BLaER1 treated with 17β-estradiol and CSF1 and Interleukin-3, amounts not matched to agents 10 nM and 100 nM (cell line): ENCODE measurements at regions not wholly inside any gene's neighbourhood (a gene's known extent, or its start where the extent isn't known, plus 50 kb on each side); places are given as distances from the start of the nearest gene placed in this dataset.
"Not testable (repeated sequence)": the region's sequence is repeated elsewhere in the genome, so short reads cannot be mapped to it uniquely, and the experiment has no call there.

Experiments
- H3K27ac ChIP-seq, 11 experiments: shearing (Covaris generic); formaldehyde crosslinking; 2 replicates each; pipeline ENCODE4 v1.8.1; 2022
- H3K27me3 ChIP-seq, 11 experiments: shearing (Covaris generic); formaldehyde crosslinking; 2 replicates each; pipeline ENCODE4 v1.8.1; 2022
- H3K36me3 ChIP-seq, 11 experiments: shearing (Covaris generic); formaldehyde crosslinking; 2 replicates each; pipeline ENCODE4 v1.8.1; 2022
- H3K4me1 ChIP-seq, 10 experiments: shearing (Covaris generic); formaldehyde crosslinking; 2 replicates each; pipeline ENCODE4 v1.8.1; 2022
- H3K4me2 ChIP-seq, 11 experiments: shearing (Covaris generic); formaldehyde crosslinking; 2 replicates each; pipeline ENCODE4 v1.8.1; 2022
- H3K4me3 ChIP-seq, 10 experiments: shearing (Covaris generic); formaldehyde crosslinking; 2 replicates each; pipeline ENCODE4 v1.8.1; 2022
- H3K9ac ChIP-seq, 11 experiments: shearing (Covaris generic); formaldehyde crosslinking; 2 replicates each; pipeline ENCODE4 v1.8.1; 2022
- H3K9me3 ChIP-seq, 11 experiments: shearing (Covaris generic); formaldehyde crosslinking; replicated peaks in 1 of 11; 2 replicates each; pipeline ENCODE4 v1.8.1; 2022
- H4K20me1 ChIP-seq, 11 experiments: shearing (Covaris generic); formaldehyde crosslinking; 2 replicates each; pipeline ENCODE4 v1.8.1; 2022
- Cebpa-rat ChIP-seq, 11 experiments: shearing (Covaris generic); IDR thresholded peaks; 2 replicates each; pipeline ENCODE4 v1.8.1; 2022

DNA sequence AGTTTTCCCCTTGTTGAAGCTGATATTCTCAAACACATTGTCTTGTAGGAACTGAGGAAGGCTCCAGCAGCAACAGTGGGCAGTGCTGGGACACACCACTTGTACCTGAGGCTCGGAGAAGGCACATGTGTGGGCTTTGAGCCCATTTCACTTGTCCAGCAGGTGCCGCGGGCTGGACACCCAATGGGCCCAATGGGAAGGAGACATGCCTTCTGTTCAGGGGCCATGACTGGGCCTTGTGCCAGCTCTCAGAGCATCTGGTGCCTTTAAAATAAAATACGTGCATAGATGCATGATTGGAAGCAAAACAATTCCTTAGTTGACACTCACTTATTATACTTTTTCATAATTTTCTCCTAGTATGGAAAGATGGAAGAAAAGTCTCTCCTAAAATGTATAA, 334.2 kb downstream of the KLF13 start:
- Histone ChIP-seq H3K27ac (no peak overlapping the region), H3K4me3 (no peak overlapping the region), H3K36me3 (no peaks in the 10 kb centered on the region), H3K9me3 (no peaks in the 10 kb centered on the region), H3K4me1 (peaks cover 0 to 12% (median 6%) of the 10 kb centered on the region in 10 experiments; a peak in 11 of 20 replicates), H3K9ac (no peak overlapping the region), H3K27me3 (no peaks in the 10 kb centered on the region), H3K4me2 (no peak overlapping the region), H4K20me1 (no peaks in the 10 kb centered on the region)
- TF ChIP-seq Cebpa-rat (IDR thresholded peaks at IDR 0.05): no peak

- not testable (repeated sequence) for H3K36me3 ChIP-seq, H3K4me2 ChIP-seq, H3K9ac ChIP-seq, H4K20me1 ChIP-seq, H3K9me3 ChIP-seq, H3K4me1 ChIP-seq, H3K27ac ChIP-seq, H3K27me3 ChIP-seq, H3K4me3 ChIP-seq
Measured at GRCh38 chr15:31665732-31666131, 339.1 kb downstream of the KLF13 start.

- H3K9me3 ChIP-seq, H3K4me1 ChIP-seq, H3K36me3 ChIP-seq, H3K4me3 ChIP-seq, H3K4me2 ChIP-seq, H3K9ac ChIP-seq, H3K27ac ChIP-seq, H4K20me1 ChIP-seq, H3K27me3 ChIP-seq: not testable (repeated sequence)
Measured at GRCh38 chr15:31669158-31669908, 342.7 kb downstream of the KLF13 start.

DNA sequence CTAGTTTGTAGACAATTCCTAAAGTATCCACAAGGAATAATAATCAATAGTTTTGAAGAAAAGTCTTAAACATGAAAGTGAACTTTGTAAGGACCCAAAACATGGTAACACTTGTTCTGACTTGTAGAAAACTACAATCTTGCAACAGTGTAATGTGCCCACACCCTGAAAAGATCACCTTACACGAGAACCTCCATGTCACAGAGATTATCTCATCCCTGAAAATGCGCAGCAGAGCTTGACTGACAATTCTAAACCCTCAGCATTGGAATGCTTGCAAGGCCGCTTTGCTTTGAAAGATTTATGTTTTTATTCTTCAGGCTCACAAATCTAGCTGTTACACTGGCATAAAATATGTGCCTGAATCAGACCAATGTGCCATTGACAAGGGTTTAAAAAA, 346.6 kb downstream of the KLF13 start:
- H3K36me3 ChIP-seq, H3K9ac ChIP-seq, H3K4me2 ChIP-seq, H4K20me1 ChIP-seq, H3K9me3 ChIP-seq, H3K4me3 ChIP-seq, H3K27me3 ChIP-seq, H3K27ac ChIP-seq, H3K4me1 ChIP-seq: not testable (repeated sequence)

DNA sequence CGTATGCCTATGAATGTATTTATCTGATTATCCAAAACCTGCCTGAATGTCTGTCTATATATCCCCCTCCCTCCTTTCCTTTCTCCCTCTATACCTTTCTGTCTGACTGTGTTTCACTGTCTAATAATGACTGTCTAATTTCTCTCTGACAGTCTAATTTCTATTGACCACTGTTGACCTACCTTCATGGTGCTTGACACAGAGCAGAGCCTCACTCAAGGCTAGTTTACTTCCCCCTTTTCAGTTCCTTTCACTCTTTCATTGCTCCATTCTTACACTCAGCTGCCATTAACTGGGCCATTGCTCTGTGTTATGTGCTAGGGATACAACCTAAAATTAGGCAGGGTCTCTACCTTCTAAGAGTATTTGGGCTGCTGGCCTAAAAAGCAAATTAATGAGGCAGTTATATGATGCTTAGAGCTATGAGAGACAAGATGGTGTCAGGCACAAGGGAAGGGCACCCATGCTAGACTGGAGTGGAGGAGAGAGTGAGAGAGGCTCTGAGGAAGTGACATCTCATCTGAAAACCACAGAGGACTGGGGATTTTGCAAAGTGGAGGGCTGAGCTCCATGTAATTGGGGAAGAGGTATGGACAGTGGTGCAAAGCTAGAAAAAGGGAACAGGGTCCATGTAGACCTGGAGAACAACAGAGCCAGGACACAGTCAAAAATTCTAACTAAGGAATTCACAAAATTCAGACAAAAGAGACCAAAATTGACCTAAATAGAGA, 348.6 kb upstream of the CHRNA7 start:
- not testable (repeated sequence) for H3K36me3 ChIP-seq, H3K27me3 ChIP-seq, H3K27ac ChIP-seq, H3K4me3 ChIP-seq, H3K9ac ChIP-seq, H4K20me1 ChIP-seq
- H3K4me1 ChIP-seq: peaks cover 14 to 20% (median 16%) of the 10 kb centered on the region in 10 experiments; a peak in 18 of 20 replicates
- peaks cover 12 to 29% (median 14%) of the 10 kb centered on the region in 11 experiments; a peak in 21 of 22 replicates for H3K9me3 ChIP-seq
- peak overlapping the region in 4 of 11 experiments; percentile 16 to 22 (median 18); a peak in 2 of 22 replicates for H3K4me2 ChIP-seq

- peaks cover 13 to 28% (median 23%) of the 10 kb centered on the region in 10 experiments; a peak in 18 of 20 replicates for H3K4me1 ChIP-seq
- H3K9ac ChIP-seq, H3K27me3 ChIP-seq, H3K4me3 ChIP-seq, H4K20me1 ChIP-seq, H3K27ac ChIP-seq, H3K9me3 ChIP-seq, H3K36me3 ChIP-seq: not testable (repeated sequence)
- peak overlapping the region; percentile 44 to 74 (median 58); a peak in 18 of 22 replicates for H3K4me2 ChIP-seq
Measured at GRCh38 chr15:31687088-31687487, 343.2 kb upstream of the CHRNA7 start.

DNA sequence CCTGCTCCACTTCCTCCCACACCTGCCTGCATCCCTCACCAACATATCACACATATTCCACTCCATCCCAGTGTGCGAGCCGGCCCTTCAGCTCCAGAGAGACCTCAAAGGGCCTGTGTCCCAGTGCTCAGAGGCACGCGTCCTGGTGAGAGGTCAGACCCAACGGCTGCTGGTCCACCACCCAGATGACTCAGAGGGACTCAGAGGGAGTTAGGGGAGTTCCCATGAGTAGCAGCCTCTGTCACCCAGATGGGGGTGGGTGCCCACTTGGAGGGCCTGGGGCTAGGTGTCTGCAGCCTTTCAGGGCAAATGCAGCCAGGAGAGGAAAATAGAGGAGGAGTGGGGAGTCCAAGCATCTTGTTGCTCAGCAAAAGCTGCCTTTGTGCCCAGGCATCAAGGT, 333.8 kb upstream of the CHRNA7 start:
- H3K4me2 ChIP-seq, H4K20me1 ChIP-seq, H3K27ac ChIP-seq, H3K4me3 ChIP-seq, H3K36me3 ChIP-seq, H3K9me3 ChIP-seq, H3K27me3 ChIP-seq, H3K9ac ChIP-seq, H3K4me1 ChIP-seq: not testable (repeated sequence)

GRCh38 chr15:31705076-31705678, 325.1 kb upstream of the CHRNA7 start:
- not testable (repeated sequence) for H4K20me1 ChIP-seq, H3K36me3 ChIP-seq, H3K9ac ChIP-seq, H3K9me3 ChIP-seq, H3K4me2 ChIP-seq, H3K27ac ChIP-seq, H3K4me3 ChIP-seq, H3K27me3 ChIP-seq
- peaks cover 0 to 15% (median 11%) of the 10 kb centered on the region in 10 experiments; a peak in 12 of 20 replicates for H3K4me1 ChIP-seq

- peak overlapping the region in 2 of 11 experiments; percentile 55; a peak in 3 of 22 replicates for H3K27ac ChIP-seq
- H3K4me1 ChIP-seq: peaks cover 0 to 15% (median 11%) of the 10 kb centered on the region in 10 experiments; a peak in 12 of 20 replicates
- not testable (repeated sequence) for H3K27me3 ChIP-seq, H3K36me3 ChIP-seq, H3K9ac ChIP-seq, H3K4me3 ChIP-seq, H3K9me3 ChIP-seq, H4K20me1 ChIP-seq
- peak overlapping the region in 1 of 11 experiments; percentile 39; a peak in 2 of 22 replicates for H3K4me2 ChIP-seq
Measured at GRCh38 chr15:31707944-31708702, 322.2 kb upstream of the CHRNA7 start.

DNA sequence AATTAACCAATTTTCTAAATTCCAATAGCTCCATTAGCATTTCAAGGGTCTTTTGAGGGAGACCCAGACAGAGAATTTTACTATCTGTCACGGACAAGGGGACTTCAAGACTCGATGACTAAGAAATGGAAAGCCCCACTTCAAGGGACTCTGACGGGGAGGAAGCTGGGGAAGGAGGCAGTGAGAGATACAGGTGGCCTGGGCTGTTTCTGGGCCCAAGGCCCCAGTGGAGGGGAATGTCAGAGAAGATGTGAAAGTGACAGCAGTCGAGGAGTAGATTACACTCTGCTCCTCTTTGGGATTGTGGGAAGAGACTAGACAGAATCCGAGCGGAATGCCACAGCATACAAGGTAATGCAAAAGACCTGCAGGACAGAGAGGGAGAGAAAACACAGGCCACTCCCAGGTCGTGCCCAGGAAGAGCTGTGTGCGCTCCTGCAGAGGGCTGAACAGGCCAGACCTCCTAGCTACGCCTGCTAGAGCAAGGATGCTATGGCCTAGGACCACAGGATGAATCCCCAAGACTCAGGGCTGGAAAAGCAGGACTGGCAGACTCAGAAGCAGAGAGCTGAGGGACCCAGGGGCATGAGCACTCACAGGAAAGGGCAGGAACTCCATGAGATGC, 321.5 kb upstream of the CHRNA7 start:
- Histone ChIP-seq H3K27ac (peak overlapping the region in 3 of 11 experiments; percentile 51 to 55 (median 55); a peak in 5 of 22 replicates), H3K9ac (0 out of 22 replicates have a peak overlapping the region, but pooled peaks of 1 of the 11 experiments have one; percentile 36), H3K4me2 (peak overlapping the region in 6 of 11 experiments; percentile 22 to 50 (median 44); a peak in 10 of 22 replicates), H3K4me1 (peaks cover 0 to 15% (median 11%) of the 10 kb centered on the region in 10 experiments; a peak in 12 of 20 replicates)
- H3K36me3 ChIP-seq, H4K20me1 ChIP-seq, H3K9me3 ChIP-seq, H3K27me3 ChIP-seq, H3K4me3 ChIP-seq: not testable (repeated sequence)

DNA sequence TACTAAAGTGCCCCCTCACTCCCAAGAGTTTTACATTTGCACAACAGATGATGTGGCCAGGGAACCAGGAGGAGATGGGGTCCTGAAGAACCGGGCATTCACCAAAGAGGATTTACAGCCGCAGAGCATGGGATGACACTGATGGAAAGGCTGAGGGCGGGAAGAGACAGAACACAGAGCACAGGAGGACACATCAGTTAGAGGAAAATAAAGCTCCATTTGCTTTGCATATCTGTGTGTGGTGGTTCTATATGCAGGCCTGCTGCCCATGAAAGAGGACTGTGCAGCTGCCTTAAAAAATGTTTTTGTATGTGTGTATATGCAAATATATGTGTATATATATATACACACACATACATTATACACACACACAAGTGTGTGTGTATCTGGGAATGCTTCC, 320.8 kb upstream of the CHRNA7 start:
- Histone ChIP-seq H3K4me1 (peaks cover 0 to 12% (median 9%) of the 10 kb centered on the region in 10 experiments; a peak in 12 of 20 replicates), H3K27ac (peak overlapping the region in 1 of 11 experiments; percentile 51; a peak in 1 of 22 replicates), H3K4me2 (peak overlapping the region in 5 of 11 experiments; percentile 36 to 50 (median 48); a peak in 6 of 22 replicates)
- not testable (repeated sequence) for H3K9me3 ChIP-seq, H3K36me3 ChIP-seq, H3K4me3 ChIP-seq, H4K20me1 ChIP-seq, H3K27me3 ChIP-seq, H3K9ac ChIP-seq

GRCh38 chr15:31710806-31711205, 319.5 kb upstream of the CHRNA7 start:
- H3K4me1 ChIP-seq, H3K27ac ChIP-seq, H3K4me3 ChIP-seq, H3K36me3 ChIP-seq, H3K4me2 ChIP-seq, H3K9ac ChIP-seq, H4K20me1 ChIP-seq, H3K27me3 ChIP-seq, H3K9me3 ChIP-seq: not testable (repeated sequence)
